Stimulated activated naive CD8-positive, alpha-beta T cell treated with anti-CD3 and anti-CD28 coated beads, Interleukin-15, amount 100 ng/mL, for 72 hours (primary cell): ENCODE measurements at regions not wholly inside any gene's neighbourhood (a gene's known extent, or its start where the extent isn't known, plus 50 kb on each side); places are given as distances from the start of the nearest gene placed in this dataset.

Source experiments
- ATAC-seq: fragments of 150-1000 bp; cut with Tn5 transposase; 2 replicates; pipeline ENCODE4 v1.10.0; 2021; ENCODE audit warnings: mild to moderate bottlenecking, moderate library complexity
- DNase-seq, 2 donors: peaks; one replicate each; pipeline ENCODE4 v3.0.0; 2021 to 2022
- H3K27ac Mint-ChIP-seq, 2 donors: one replicate each; pipeline ENCODE4 v1.8.0; 2022; ENCODE audit warnings: mild to moderate bottlenecking in 2 of 2, mixed read lengths in 2 of 2, moderate library complexity in 2 of 2
- H3K27me3 Mint-ChIP-seq: one replicate; pipeline ENCODE4 v1.8.0; 2022; ENCODE audit warnings: mixed read lengths
- H3K4me1 Mint-ChIP-seq: one replicate; pipeline ENCODE4 v1.8.0; 2022; ENCODE audit warnings: mild to moderate bottlenecking, mixed read lengths
- H3K4me3 Mint-ChIP-seq, 2 donors: one replicate each; pipeline ENCODE4 v1.8.0; 2022; ENCODE audit warnings: mild to moderate bottlenecking in 2 of 2, mixed read lengths in 2 of 2, moderate library complexity in 1 of 2
- H3K9me3 Mint-ChIP-seq, 2 donors: one replicate each; pipeline ENCODE4 v1.8.0; 2022; ENCODE audit warnings: mixed read lengths in 2 of 2

DNA sequence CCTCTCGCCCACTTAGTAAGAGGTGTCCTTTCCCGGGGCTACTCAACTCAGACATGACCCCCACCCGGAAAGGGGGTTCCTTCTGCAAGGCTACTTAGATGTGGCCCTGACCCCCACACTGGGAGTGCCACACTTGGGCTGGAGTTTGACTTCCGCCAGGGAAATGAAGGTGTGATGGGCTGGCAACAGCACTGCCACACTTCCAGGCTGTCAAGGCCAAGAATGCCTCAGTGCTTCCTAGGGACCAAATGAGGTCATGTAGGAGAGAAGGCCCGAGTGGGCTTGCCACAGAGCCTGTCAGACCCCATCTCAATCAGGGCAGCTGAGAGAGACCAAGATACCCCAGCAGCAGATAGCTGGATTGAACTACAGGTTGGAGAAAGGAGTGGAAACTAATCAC, 55.5 kb downstream of the DRD1 start:
- Mint-ChIP-seq H3K4me1 (no peaks in the 10 kb centered on the region), H3K9me3 (no peaks in the 10 kb centered on the region), H3K4me3 (no peak overlapping the region), H3K27me3 (peaks cover 40% of the 10 kb centered on the region), H3K27ac (no peak overlapping the region)
- ATAC-seq (no peak), DNase-seq (no peak)

DNA sequence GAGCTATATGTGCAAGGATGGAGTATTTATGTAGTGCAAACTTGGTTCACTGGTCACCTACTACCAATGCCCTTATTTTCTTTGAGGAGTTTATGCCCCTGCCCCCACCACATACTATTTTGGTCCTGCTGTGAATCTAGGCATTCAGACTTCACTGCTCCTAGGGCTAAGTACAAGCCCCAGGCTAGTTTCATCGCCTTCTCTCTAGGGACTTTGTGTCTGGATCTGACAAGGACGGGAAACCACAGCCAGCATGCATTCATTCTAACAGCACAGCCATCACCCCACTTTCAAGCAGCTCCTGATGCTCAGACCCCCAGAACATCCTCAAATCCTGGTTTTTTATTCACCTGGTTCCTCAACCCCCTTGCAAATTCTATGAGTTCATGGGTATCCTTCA, 56.8 kb downstream of the DRD1 start:
- no peak overlapping the region for H3K27ac Mint-ChIP-seq
- no peak for DNase-seq
- H3K27me3 Mint-ChIP-seq = peaks cover 53% of the 10 kb centered on the region
- H3K9me3 Mint-ChIP-seq = no peaks in the 10 kb centered on the region
- H3K4me1 Mint-ChIP-seq = no peaks in the 10 kb centered on the region
- no peak overlapping the region for H3K4me3 Mint-ChIP-seq
- no peak for ATAC-seq

DNA sequence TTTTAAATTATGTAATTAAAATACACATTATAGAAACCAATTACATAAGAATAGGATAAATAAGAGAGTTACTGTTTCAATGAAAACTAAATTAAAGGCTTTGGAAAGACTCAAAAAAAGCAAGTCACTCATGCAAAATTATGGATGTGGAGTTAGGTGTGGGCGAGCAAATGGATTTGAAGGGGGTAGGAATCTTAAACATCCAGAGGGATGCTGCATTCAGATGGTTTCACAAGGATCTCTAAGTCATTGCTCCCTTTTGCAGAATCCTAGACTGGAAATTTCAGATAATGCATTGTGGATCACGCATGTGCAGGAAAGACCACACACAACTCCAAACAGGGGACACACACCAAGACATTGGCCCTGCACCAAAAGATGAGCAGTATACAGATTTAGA, 57.5 kb downstream of the DRD1 start:
- peaks cover 53% of the 10 kb centered on the region for H3K27me3 Mint-ChIP-seq
- no peak overlapping the region for H3K4me3 Mint-ChIP-seq
- H3K9me3 Mint-ChIP-seq = no peaks in the 10 kb centered on the region
- ATAC-seq = no peak
- no peak overlapping the region for H3K27ac Mint-ChIP-seq
- H3K4me1 Mint-ChIP-seq = no peaks in the 10 kb centered on the region
- DNase-seq = no peak

DNA sequence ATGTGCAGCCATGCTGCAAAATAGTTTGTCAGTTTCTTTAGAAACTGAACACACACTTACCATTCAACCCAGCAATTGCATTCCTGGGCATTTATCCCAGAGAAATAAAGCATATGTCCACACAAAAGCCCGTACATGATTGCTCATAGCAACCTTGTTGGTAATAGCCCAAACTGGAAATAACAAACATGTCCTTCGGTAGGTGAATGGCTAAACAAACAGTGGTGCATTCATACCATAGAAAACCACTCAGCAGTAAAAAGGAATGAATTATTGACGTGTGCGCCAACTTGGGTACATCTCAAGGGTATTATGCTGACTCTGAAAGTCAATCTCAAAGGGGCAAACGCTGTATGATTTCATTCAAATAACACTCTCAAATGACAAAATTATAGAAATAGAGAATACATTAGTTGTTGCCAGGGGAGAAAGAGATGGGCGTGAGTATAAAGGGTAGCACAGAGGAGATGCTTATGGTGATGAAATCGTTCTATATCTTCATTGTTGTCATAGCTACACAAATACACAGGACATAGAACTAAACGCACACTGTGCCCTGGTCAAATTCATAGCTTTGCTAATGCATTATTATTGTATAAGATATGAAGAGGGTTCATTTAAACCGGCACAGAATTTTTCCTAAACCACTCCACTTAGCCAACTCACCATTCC, 58.2 kb downstream of the DRD1 start:
- H3K4me3 Mint-ChIP-seq = no peak overlapping the region
- no peak for DNase-seq
- no peak overlapping the region for H3K27ac Mint-ChIP-seq
- H3K9me3 Mint-ChIP-seq = no peaks in the 10 kb centered on the region
- H3K27me3 Mint-ChIP-seq = peaks cover 53% of the 10 kb centered on the region
- H3K4me1 Mint-ChIP-seq = no peaks in the 10 kb centered on the region
- no peak for ATAC-seq

DNA sequence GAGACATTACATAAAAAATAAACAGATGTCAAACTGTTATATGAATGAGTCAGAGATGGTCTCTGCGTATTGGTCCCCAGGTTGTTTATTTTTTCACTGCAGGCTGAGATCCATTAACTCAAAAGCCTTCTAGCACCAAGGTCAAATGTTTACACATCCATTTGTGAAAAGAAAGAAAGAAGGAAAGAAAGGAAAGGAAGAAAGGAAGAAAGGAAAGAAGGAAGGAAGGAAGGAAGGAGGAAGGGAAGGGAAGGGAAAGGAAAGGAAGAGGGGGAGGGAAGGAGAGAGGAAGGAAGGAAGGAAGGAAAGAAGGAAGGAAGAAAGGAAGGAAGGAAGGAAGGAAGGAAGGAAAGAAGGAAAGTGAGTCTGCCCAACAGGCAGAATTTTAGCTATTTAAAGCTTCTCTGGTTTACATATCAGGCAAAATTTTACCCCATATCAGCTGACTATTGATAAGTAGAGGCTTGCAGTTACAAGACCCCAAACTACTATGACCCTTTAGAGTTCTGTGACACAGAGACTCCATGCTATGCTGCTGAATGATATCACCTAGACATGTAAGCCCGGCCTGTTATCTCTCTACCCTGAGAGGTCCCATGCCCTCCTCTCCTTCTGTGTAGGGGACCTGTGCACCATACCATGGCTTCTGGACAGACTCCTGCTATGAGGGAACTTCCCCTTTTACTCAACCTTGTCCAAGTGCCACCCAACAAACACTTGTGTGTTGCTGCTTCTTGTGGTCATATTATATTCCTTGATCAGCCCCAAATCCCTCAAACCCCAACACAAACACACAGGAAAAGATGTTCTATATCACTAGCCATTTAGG, 59.0 kb downstream of the DRD1 start:
- no peaks in the 10 kb centered on the region for H3K4me1 Mint-ChIP-seq
- H3K9me3 Mint-ChIP-seq = no peaks in the 10 kb centered on the region
- peaks cover 53% of the 10 kb centered on the region for H3K27me3 Mint-ChIP-seq

DNA sequence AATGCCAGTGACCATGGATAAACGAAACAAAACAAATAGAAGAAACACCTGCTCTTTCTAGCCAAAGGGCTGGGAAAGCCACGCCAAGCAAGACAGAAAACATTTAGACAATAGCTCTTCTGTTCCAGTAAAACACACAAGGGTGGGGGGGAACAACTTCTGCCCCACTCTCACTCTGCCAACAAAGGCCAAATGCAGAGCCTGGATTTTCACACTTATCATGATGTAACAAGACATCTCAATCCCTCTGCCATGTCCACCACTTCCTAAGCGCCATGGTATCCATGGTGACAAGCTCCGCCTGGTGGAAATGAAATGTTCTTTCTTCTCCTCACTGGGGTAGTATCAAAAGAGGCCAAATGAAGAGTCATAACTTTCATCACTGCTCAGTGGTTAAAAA, 60.6 kb downstream of the DRD1 start:
- Mint-ChIP-seq H3K4me3 (no peak overlapping the region), H3K9me3 (no peaks in the 10 kb centered on the region), H3K27me3 (peaks cover 44% of the 10 kb centered on the region), H3K27ac (no peak overlapping the region), H3K4me1 (no peaks in the 10 kb centered on the region)
- DNase-seq = no peak
- no peak for ATAC-seq

More for the DNA sequence above, 59.0 kb downstream of the DRD1 start:
- DNase-seq (no peak), ATAC-seq (no peak)
- Mint-ChIP-seq H3K4me3 (no peak overlapping the region), H3K27ac (no peak overlapping the region)

DNA sequence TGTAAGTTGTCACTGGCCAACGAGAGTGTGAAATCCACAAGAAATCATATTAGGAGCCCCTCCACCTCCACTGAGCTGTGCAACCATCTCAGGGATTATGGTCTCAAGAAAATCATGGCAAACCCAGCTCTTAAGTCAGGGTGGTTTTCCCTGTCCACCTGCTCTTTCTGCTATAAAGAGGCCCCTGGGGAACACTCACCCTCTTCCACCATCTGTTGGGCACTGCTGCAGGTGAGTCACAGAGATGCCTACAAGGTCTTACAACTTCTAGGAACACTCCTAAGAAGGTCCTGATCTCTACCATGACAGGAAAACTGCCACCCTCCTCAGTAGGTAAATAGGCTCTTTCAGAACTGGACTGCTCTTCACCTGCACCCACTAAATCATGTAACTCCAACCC, 61.8 kb downstream of the DRD1 start:
- peaks cover 50% of the 10 kb centered on the region for H3K27me3 Mint-ChIP-seq
- DNase-seq = no peak
- no peaks in the 10 kb centered on the region for H3K4me1 Mint-ChIP-seq
- H3K27ac Mint-ChIP-seq = no peak overlapping the region
- no peak overlapping the region for H3K4me3 Mint-ChIP-seq
- no peak for ATAC-seq
- H3K9me3 Mint-ChIP-seq = no peaks in the 10 kb centered on the region

DNA sequence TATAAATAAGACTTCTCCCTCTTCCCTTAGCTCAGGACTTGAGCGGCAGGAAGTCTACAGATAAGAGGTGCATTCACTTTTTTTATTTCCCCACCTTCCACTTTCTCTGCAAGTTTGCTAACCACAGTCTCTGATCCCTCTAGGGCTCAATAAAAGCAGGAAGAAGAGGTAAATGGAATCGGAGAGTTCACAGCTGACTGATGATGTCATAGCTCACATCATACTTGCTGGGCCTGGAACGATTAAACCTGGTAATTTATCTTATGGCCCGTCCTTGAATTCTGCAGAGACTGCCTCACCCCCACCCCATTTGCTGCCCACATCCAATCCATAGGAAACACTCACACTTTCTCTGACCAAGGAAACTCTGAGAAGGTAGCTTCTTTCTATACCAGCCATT, 62.9 kb downstream of the DRD1 start:
- ATAC-seq = no peak
- Mint-ChIP-seq H3K9me3 (no peaks in the 10 kb centered on the region), H3K27me3 (peaks cover 45% of the 10 kb centered on the region), H3K4me1 (no peaks in the 10 kb centered on the region), H3K4me3 (no peak overlapping the region), H3K27ac (no peak overlapping the region)
- no peak for DNase-seq

DNA sequence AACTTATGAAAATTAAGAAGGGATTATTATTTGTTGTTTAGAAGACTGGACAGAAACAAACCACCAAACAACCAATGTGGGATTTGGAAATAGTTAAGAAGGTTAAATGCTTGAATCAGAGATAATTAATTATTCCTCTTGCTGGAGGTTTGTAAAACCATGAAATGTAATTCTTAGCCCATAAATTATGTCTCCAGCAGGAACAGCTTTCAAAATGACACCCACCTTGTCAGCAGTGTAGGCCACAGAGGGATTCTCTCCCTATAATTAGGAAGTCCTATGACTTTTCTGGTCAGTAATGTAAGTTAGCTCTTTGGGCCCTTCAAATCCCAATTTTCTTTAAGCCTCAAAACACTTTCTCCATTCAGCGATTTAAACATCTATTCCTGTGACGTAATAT, 63.3 kb downstream of the DRD1 start:
- Mint-ChIP-seq H3K9me3 (no peaks in the 10 kb centered on the region), H3K4me3 (no peak overlapping the region), H3K4me1 (no peaks in the 10 kb centered on the region), H3K27me3 (peaks cover 45% of the 10 kb centered on the region), H3K27ac (no peak overlapping the region)
- no peak for DNase-seq
- ATAC-seq = no peak

DNA sequence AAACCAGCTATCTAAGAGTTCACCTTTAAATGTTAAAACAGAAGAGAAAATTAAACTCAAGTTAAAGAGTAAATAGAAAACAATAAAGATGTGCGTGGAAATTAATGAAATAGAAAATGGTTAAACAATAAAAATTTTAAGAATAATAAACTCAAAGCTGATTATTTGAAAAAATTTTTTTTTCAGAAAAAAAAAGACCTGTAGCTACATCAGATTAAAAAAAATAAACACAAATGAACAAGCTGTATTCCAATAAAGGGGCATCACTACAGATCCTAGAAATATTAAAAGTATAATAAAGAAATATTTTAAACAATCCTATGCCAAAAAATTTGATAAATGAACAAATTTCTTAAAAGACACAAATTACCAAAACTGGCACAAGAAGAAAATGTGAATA, 64.1 kb downstream of the DRD1 start:
- Mint-ChIP-seq H3K9me3 (no peaks in the 10 kb centered on the region), H3K27me3 (peaks cover 44% of the 10 kb centered on the region), H3K27ac (no peak overlapping the region), H3K4me1 (no peaks in the 10 kb centered on the region), H3K4me3 (no peak overlapping the region)
- ATAC-seq = no peak
- DNase-seq = no peak

DNA sequence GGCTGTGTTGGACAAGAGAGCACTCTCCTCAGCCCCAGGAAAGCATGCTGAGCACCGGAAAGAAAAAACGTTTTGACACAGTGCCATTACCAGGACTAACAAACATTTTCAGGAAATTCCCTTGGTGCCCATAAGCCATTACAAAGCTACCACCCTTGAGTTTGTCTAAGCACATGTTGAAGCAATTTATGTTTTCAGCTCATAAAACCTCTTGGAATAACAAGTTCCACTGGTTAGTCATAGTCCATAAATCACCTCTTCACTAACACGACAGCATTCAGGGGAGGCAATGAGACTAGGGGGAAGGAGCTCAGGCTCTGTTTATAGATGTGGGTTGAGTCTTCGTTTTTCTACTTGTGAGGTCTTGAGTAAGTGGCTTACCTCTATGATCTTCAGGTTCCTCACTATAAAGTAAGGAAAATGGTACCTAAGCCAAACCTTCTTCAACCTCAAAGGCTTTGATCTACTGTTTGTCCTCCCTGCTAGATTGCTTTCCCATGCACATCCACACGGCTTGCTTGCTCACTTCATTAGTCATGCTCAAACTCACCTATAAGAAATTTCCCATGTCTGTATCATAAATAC, 65.4 kb downstream of the DRD1 start:
- no peaks in the 10 kb centered on the region for H3K4me1 Mint-ChIP-seq
- ATAC-seq = no peak
- peaks cover 39% of the 10 kb centered on the region for H3K27me3 Mint-ChIP-seq
- no peak for DNase-seq
- no peaks in the 10 kb centered on the region for H3K9me3 Mint-ChIP-seq
- H3K4me3 Mint-ChIP-seq = no peak overlapping the region
- H3K27ac Mint-ChIP-seq = no peak overlapping the region

DNA sequence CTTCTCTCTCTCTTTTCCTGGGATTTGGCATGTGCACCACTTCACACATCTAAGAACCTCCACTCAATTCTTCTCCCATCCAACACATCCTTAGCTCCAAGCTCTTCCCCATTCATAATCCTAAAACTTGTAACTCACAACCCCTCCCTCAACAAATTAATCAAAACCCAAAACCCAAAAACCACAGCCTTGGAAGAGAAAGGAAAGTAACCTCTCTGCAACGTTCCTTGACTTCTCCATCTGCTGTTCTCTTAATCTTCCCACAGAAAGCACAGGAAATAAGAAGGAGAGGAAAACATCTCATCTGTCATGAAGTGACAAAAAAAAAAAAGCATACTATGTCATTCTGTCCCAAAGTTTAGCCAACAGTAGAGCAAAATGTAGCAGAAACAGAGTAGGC, 66.2 kb downstream of the DRD1 start:
- no peak overlapping the region for H3K4me3 Mint-ChIP-seq
- peaks cover 39% of the 10 kb centered on the region for H3K27me3 Mint-ChIP-seq
- no peaks in the 10 kb centered on the region for H3K4me1 Mint-ChIP-seq
- no peak overlapping the region for H3K27ac Mint-ChIP-seq
- H3K9me3 Mint-ChIP-seq = no peaks in the 10 kb centered on the region
- ATAC-seq (no peak), DNase-seq (no peak)

DNA sequence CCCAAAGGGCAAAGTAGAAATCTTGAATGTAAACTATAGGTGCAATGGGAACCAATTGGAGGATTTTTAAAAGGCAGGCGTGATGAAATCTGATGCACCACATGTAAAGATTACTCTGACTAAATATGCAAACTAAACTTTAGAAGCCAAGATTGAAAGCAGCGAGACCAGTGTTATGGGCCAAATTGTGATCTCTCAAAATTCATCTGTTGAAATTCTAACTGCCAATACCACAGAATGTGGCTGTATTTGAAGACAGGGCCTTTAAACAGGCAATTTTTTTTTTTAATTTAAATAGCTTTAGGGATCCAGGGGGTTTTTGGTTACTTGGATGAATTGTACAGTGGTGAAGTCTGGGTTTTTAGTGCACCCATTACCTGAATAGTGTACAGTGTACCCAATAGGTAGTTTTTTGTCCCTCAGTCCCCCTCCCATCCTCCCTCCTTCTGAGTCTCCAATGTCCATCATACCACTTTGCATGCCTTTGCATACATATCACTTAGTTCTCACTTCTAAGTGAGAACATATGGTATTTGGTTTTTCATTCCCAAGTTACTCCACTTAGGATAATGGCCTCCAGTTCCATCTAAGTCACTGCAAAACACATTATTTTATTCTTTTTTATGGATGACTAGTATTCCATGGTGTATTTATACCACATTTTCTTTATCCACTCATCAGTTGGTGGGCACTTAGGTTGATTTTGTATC, 69.7 kb downstream of the DRD1 start:
- Mint-ChIP-seq H3K27ac (no peak overlapping the region), H3K4me1 (no peaks in the 10 kb centered on the region), H3K4me3 (no peak overlapping the region), H3K27me3 (peaks cover 40% of the 10 kb centered on the region), H3K9me3 (no peaks in the 10 kb centered on the region)
- ATAC-seq (no peak), DNase-seq (no peak)

DNA sequence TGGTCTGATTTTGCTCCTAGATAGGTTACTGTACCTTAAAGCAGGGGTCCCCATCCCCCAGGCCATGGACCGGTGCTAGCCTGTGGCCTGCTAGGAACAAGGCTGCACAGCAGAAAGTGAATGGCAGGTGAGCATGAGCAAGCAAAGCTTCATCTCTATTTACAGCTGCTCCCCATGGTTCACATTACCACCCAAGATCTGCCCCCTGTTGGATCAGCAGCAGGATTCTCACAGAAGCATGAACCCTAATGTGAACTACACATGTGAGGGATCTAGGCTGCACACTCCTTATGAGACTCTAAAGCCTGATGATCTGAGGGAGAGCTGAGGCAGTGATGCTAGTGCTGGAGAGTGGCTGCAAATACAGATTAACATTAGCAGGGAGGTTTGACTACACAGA, 78.1 kb downstream of the DRD1 start:
- DNase-seq = no peak
- Mint-ChIP-seq H3K4me3 (no peak overlapping the region), H3K9me3 (no peaks in the 10 kb centered on the region), H3K27ac (no peak overlapping the region), H3K27me3 (peaks cover 29% of the 10 kb centered on the region), H3K4me1 (no peaks in the 10 kb centered on the region)
- ATAC-seq = no peak

DNA sequence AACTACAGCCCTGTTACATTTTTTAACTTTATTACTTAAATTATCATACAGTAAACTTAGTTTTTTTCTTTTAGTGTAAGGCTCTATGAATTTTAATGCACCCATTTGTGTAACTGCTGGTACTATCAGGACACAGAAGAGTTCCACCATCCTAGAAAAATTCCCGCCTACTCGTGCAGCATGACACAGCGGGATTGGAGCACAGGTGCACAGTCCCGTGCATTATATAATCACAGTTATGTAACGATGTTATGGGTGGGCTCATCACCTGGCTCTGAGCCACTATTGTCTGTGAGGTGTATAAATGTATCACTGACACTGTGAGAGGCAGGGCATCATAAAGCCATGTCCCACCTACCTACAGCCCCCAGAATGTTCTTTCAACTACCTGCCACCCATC, 80.7 kb downstream of the DRD1 start:
- ATAC-seq (no peak), DNase-seq (no peak)
- Mint-ChIP-seq H3K27me3 (peaks cover 29% of the 10 kb centered on the region), H3K4me3 (no peak overlapping the region), H3K9me3 (no peaks in the 10 kb centered on the region), H3K4me1 (no peaks in the 10 kb centered on the region), H3K27ac (no peak overlapping the region)

DNA sequence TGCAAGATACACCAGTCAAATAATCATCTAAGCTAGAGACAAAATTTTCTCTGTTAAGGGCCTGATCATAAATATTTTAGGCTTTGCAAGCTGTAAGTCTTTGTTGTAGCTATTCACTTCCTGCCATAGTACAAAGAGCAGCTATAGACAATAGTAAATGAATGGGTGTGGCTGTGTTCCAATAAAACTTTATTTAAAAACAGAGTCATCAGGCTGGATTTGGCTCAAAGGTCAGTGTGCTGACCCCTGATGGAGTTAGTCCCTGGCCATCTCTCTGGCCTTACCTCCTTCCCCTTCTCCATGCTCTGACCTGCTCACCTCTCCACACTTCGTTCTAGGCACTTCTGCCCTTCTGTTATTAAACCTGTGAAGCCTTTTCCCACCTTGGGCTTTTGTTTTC, 86.0 kb downstream of the DRD1 start:
- H3K4me1 Mint-ChIP-seq = no peaks in the 10 kb centered on the region
- H3K4me3 Mint-ChIP-seq = no peak overlapping the region
- no peak overlapping the region for H3K27ac Mint-ChIP-seq
- H3K27me3 Mint-ChIP-seq = peaks cover 37% of the 10 kb centered on the region
- DNase-seq (no peak), ATAC-seq (no peak)
- no peaks in the 10 kb centered on the region for H3K9me3 Mint-ChIP-seq
